Stimulated activated naive B cell treated with anti-CD40 and anti-IgM and Interleukin-4, amounts not matched to agents 10 μg/mL and 1 μg/mL and 100 μg/mL, for 72 hours (primary cell): ENCODE measurements at regions not wholly inside any gene's neighbourhood (a gene's known extent, or its start where the extent isn't known, plus 50 kb on each side); places are given as distances from the start of the nearest gene placed in this dataset.

ENCODE experiments used
- ATAC-seq, 2 donors: fragments of 150-1000 bp; cut with Tn5 transposase; replicated peaks; 2 replicates each; pipeline ENCODE4 v1.10.0; 2021; ENCODE audit warnings: moderate library complexity in 1 of 2
- DNase-seq: peaks from one replicate; pipeline ENCODE4 v3.0.0; 2021
- H3K27ac Mint-ChIP-seq: one replicate; pipeline ENCODE4 v1.8.0; 2022; ENCODE audit warnings: mild to moderate bottlenecking, mixed read lengths
- H3K27me3 Mint-ChIP-seq, 2 donors: one replicate each; pipeline ENCODE4 v1.8.0; 2022; ENCODE audit warnings: mixed read lengths in 2 of 2
- H3K36me3 Mint-ChIP-seq, 2 donors: one replicate each; pipeline ENCODE4 v1.8.0; 2022; ENCODE audit warnings: mixed read lengths in 2 of 2, mild to moderate bottlenecking in 1 of 2
- H3K4me1 Mint-ChIP-seq, 2 donors: one replicate each; pipeline ENCODE4 v1.8.0; 2022; ENCODE audit warnings: mixed read lengths in 2 of 2, mild to moderate bottlenecking in 1 of 2
- H3K4me3 Mint-ChIP-seq, 2 donors: one replicate each; pipeline ENCODE4 v1.8.0; 2022; ENCODE audit warnings: mild to moderate bottlenecking in 2 of 2, mixed read lengths in 2 of 2, moderate library complexity in 1 of 2
- H3K9me3 Mint-ChIP-seq, 2 donors: one replicate each; pipeline ENCODE4 v1.8.0; 2022; ENCODE audit warnings: mixed read lengths in 2 of 2, mild to moderate bottlenecking in 1 of 2

- Mint-ChIP-seq H3K36me3 (no peaks in the 10 kb centered on the region), H3K4me3 (no peak overlapping the region), H3K4me1 (no peaks in the 10 kb centered on the region), H3K27ac (no peak overlapping the region), H3K9me3 (no peaks in the 10 kb centered on the region), H3K27me3 (no peaks in the 10 kb centered on the region)
- no peak for DNase-seq
- ATAC-seq: no peak
Observed at GRCh38 chr2:120904830-120905234, 169.2 kb downstream of the GLI2 start.

DNA sequence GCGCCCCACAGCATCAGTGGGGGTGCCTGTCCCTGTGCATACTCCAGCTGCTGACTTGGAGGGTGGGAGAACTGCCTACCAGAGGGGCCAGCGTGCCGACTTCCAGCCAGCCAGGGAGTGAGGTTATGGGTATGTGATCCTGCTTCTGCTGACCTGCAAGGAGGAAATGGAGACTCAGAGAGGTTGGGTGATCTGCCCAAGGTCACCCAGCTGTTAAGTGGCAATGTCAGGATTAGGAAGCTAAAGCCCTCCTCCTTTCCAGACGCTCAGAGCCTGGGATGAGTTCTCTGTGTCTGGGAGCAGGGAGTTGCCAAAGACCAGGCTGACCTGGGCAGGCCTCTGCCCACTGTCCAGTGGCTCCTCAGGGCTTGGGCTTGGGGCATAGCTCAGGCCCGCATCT is 169.6 kb downstream of the GLI2 start:
- Mint-ChIP-seq H3K9me3 (no peaks in the 10 kb centered on the region), H3K27ac (no peak overlapping the region), H3K27me3 (no peaks in the 10 kb centered on the region), H3K4me1 (no peaks in the 10 kb centered on the region), H3K36me3 (no peaks in the 10 kb centered on the region), H3K4me3 (no peak overlapping the region)
- no peak for ATAC-seq
- DNase-seq: no peak

- Mint-ChIP-seq H3K27me3 (no peaks in the 10 kb centered on the region), H3K27ac (no peak overlapping the region), H3K4me3 (no peak overlapping the region), H3K9me3 (no peaks in the 10 kb centered on the region), H3K36me3 (no peaks in the 10 kb centered on the region), H3K4me1 (no peaks in the 10 kb centered on the region)
- no peak for DNase-seq
- no peak for ATAC-seq
Observed at GRCh38 chr2:120905824-120906571, 170.3 kb downstream of the GLI2 start.

DNA sequence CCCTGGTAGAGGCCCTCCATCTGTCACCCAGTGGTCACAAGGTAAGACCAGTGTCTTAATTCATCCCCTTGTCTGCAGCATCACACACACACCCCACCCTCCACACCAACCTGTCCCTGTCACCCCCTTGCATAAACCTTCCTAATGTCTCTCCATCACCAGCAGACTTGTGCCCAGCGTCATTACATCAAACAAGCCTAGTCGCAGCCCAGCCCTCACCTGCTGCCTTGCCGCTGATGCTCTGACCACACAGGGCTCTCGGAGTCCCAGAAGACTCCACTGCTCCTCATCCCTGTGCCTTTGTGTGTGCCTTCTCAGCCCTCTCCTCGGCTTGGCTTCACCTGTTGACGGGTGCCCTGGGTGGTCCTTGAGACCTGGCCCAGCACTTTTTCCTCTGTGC is 171.2 kb downstream of the GLI2 start:
- DNase-seq (no peak), ATAC-seq (no peak)
- no peaks in the 10 kb centered on the region for H3K4me1 Mint-ChIP-seq
- H3K9me3 Mint-ChIP-seq: no peaks in the 10 kb centered on the region
- no peaks in the 10 kb centered on the region for H3K27me3 Mint-ChIP-seq
- H3K27ac Mint-ChIP-seq: no peak overlapping the region
- H3K36me3 Mint-ChIP-seq: no peaks in the 10 kb centered on the region
- no peak overlapping the region for H3K4me3 Mint-ChIP-seq

- Mint-ChIP-seq H3K36me3 (no peaks in the 10 kb centered on the region), H3K9me3 (no peaks in the 10 kb centered on the region), H3K4me1 (no peaks in the 10 kb centered on the region), H3K27ac (no peak overlapping the region), H3K27me3 (no peaks in the 10 kb centered on the region), H3K4me3 (no peak overlapping the region)
- no peak for ATAC-seq
- no peak for DNase-seq
Observed at GRCh38 chr2:120907822-120908221, 172.2 kb downstream of the GLI2 start.

DNA sequence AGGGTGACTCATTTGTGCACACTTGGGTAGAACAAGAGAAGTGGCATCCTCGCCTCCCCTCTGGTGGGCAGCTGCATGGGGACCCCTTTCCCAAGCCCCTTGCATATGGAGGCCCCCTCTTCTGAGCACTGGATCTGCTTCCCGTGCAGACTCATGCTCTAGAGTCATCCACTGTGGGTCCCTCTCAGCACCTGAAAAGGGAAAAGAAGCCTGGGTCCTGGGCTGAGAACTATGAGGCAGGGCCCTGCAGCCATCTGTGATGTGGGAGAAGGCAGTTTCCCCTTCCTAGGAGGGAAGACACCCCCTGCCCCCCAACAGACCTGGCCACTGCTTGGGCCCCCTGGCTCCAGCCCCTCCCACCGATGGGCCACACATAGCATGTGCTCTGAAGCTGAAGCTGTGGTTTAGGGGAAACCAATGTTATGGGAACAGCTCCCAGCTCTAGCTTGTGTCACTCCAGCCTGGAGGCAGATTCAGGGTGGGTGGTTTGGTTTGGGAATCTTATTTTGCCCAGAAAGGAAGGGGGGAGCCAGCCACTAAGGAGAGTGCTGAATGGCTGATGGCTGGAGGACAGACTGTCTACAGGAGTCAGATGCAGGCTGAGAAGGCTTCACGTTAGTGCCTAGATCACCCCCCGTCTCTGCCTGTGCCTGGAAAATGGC is 172.8 kb downstream of the GLI2 start:
- Mint-ChIP-seq H3K36me3 (no peaks in the 10 kb centered on the region), H3K4me3 (no peak overlapping the region), H3K27me3 (no peaks in the 10 kb centered on the region), H3K27ac (no peak overlapping the region), H3K9me3 (no peaks in the 10 kb centered on the region), H3K4me1 (no peaks in the 10 kb centered on the region)
- no peak for ATAC-seq
- DNase-seq: no peak

DNA sequence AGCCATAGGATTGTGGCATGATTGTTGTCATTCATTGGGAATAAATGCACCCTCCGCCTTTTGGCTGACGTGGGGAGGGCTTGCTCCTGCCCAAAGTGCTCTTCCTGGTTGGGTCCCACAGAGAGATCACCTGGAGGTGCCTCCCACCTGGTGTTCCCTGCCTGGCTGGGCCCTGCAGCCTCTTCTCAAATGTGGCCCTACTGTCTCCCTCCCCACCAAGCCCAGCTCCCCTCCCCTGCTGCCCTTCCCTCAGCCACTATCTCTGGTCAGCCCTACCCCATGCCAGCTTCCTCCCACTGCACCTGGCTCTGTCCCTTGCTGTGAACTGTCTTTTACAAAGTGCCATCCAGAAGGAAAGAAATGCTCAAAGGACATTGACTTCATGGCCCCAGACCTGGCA is 173.4 kb downstream of the GLI2 start:
- no peak for ATAC-seq
- H3K9me3 Mint-ChIP-seq: no peaks in the 10 kb centered on the region
- no peaks in the 10 kb centered on the region for H3K27me3 Mint-ChIP-seq
- DNase-seq: no peak
- no peaks in the 10 kb centered on the region for H3K36me3 Mint-ChIP-seq
- H3K27ac Mint-ChIP-seq: no peak overlapping the region
- H3K4me1 Mint-ChIP-seq: no peaks in the 10 kb centered on the region
- H3K4me3 Mint-ChIP-seq: no peak overlapping the region

DNA sequence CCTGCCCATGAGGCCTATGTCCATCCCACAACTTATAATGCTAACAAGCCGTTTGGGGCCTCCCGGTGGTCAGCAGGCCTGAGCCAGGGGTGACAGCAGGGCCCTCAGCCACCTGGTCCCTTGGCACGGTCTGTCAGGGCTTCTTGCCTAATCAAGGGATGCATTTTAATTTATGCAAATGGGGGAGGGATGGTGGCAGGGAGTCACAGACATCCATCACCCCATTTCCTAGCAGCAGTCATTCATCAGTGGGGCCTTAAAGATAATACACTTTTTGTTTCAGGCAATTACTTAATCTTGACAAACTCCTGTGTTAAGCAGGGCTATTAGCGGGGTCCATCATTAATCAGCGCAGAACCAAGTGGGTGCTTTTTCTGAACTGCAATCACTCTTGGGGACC is 174.5 kb downstream of the GLI2 start:
- Mint-ChIP-seq H3K27me3 (no peaks in the 10 kb centered on the region), H3K9me3 (no peaks in the 10 kb centered on the region), H3K4me1 (no peaks in the 10 kb centered on the region), H3K36me3 (no peaks in the 10 kb centered on the region), H3K4me3 (no peak overlapping the region), H3K27ac (no peak overlapping the region)
- DNase-seq (no peak), ATAC-seq (no peak)

DNA sequence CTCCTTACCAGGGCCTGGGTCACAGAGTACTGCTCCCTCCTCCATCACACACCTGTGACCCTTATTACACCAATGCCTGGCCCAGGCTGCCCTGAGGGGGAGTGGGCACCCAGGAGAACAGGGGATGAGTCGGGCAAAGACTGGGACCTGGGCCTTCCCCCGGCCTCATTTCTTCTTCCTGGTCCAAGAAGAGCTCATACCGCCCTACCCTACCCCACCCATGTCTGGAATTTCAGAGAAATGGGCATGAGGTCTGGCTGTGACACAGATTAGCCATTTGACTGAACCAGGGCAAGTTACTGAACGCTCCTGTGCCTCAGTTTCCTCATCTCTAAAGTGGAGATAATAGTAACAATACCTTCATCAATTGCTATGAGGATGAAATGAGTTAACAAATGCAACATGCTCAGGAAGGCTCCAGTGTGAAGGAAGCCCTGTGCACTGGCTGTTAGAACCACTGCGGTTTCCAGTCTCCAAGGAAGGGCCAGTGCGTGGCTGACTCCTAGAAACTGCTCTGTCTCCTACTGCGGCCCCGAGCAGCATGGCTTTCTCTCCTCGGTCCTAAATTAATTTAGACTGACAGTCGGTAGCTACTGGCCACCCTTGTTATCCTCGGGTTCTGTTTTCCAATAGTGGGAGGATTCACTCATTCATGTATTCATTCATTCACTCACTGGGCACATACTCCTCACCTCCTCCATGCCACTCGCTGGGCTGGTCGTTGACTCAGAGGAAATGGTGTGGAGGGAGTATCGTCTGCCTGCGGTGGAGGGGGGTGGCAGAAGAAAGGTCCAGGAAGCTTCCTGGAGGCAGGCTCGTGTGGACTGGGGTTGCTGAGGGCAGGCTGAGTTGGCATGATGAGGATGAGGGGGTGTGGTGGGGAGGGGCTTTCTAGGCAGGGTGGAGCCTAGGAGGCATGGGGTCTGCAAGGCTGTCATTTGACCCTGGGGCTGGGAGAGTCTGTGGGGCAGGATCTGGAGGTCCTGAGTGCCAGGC is 175.6 kb downstream of the GLI2 start:
- Mint-ChIP-seq H3K4me3 (no peak overlapping the region), H3K27me3 (no peaks in the 10 kb centered on the region), H3K4me1 (no peaks in the 10 kb centered on the region), H3K27ac (no peak overlapping the region), H3K36me3 (no peaks in the 10 kb centered on the region), H3K9me3 (no peaks in the 10 kb centered on the region)
- ATAC-seq (no peak), DNase-seq (no peak)

- Mint-ChIP-seq H3K4me1 (no peaks in the 10 kb centered on the region), H3K9me3 (no peaks in the 10 kb centered on the region), H3K27me3 (no peaks in the 10 kb centered on the region), H3K27ac (no peak overlapping the region), H3K4me3 (no peak overlapping the region), H3K36me3 (no peaks in the 10 kb centered on the region)
- no peak for ATAC-seq
- DNase-seq: no peak
Observed at GRCh38 chr2:120912101-120912985, 176.7 kb downstream of the GLI2 start.

- H3K9me3 Mint-ChIP-seq: no peaks in the 10 kb centered on the region
- no peak overlapping the region for H3K4me3 Mint-ChIP-seq
- ATAC-seq: no peak
- H3K27ac Mint-ChIP-seq: no peak overlapping the region
- H3K4me1 Mint-ChIP-seq: no peaks in the 10 kb centered on the region
- DNase-seq: no peak
- no peaks in the 10 kb centered on the region for H3K36me3 Mint-ChIP-seq
- H3K27me3 Mint-ChIP-seq: no peaks in the 10 kb centered on the region
Observed at GRCh38 chr2:120913972-120914838, 178.5 kb downstream of the GLI2 start.

GRCh38 chr2:120914839-120915521 is 179.3 kb downstream of the GLI2 start:
- Mint-ChIP-seq H3K4me1 (no peaks in the 10 kb centered on the region), H3K36me3 (no peaks in the 10 kb centered on the region), H3K27ac (no peak overlapping the region), H3K27me3 (no peaks in the 10 kb centered on the region), H3K4me3 (no peak overlapping the region), H3K9me3 (no peaks in the 10 kb centered on the region)
- no peak for ATAC-seq
- DNase-seq: no peak

- Mint-ChIP-seq H3K4me1 (no peaks in the 10 kb centered on the region), H3K27ac (no peak overlapping the region), H3K36me3 (no peaks in the 10 kb centered on the region), H3K9me3 (no peaks in the 10 kb centered on the region), H3K27me3 (no peaks in the 10 kb centered on the region), H3K4me3 (no peak overlapping the region)
- no peak for DNase-seq
- no peak for ATAC-seq
Observed at GRCh38 chr2:120915670-120916069, 180.0 kb downstream of the GLI2 start.
